ENCODE measurements at regions not wholly inside any gene's neighbourhood (a gene's known extent, or its start where the extent isn't known, plus 50 kb on each side); places are given as distances from the start of the nearest gene placed in this dataset.

DNA sequence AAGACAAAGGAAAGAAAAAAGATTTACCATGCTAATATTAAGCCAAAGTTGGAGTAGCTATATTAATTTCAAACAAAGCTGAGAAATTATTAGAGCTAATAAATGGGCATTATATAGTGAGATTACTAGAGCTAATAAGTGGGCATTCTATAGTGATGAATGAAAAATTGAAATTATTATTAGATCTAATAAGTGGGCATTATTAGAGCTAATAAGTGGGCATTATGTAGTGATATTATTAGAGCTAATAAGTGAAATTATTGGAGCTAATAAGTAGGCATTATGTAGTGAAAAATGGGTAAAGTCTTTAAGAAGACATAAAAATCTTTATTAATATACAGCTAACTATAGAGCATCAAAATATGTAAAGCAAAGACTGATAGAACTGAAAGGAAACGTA, 745.7 kb downstream of the TRIB2 start:
- H3K4me3 ChIP-seq (ENCODE audit: control insufficient read depth in 2 of 3, extremely low read depth in 1 of 3, insufficient read depth in 2 of 3, low read depth in 1 of 3, low read length in 3 of 3) = no peak overlapping the region
- no peak overlapping the region for H2AFZ ChIP-seq (ENCODE audit: control insufficient read depth, low read length)
- TF ChIP-seq, protein P1, sequence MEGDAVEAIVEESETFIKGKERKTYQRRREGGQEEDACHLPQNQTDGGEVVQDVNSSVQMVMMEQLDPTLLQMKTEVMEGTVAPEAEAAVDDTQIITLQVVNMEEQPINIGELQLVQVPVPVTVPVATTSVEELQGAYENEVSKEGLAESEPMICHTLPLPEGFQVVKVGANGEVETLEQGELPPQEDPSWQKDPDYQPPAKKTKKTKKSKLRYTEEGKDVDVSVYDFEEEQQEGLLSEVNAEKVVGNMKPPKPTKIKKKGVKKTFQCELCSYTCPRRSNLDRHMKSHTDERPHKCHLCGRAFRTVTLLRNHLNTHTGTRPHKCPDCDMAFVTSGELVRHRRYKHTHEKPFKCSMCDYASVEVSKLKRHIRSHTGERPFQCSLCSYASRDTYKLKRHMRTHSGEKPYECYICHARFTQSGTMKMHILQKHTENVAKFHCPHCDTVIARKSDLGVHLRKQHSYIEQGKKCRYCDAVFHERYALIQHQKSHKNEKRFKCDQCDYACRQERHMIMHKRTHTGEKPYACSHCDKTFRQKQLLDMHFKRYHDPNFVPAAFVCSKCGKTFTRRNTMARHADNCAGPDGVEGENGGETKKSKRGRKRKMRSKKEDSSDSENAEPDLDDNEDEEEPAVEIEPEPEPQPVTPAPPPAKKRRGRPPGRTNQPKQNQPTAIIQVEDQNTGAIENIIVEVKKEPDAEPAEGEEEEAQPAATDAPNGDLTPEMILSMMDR (optimal IDR thresholded peaks at IDR 0.05 in 1 of 3, IDR thresholded peaks at IDR 0.05 in 1 of 3, conservative IDR thresholded peaks at IDR 0.05 in 1 of 3; ENCODE audit: extremely low read depth in 1 of 3, insufficient read depth in 2 of 3, low read length in 3 of 3) = no peak
- no peak for TF ChIP-seq EZH2 (IDR thresholded peaks at IDR 0.05; ENCODE audit: low read length)
- dilution Hi-C loops (cut with MboI; ENCODE audit: extremely low pct_ligation_motif_present, low sequenced_read_pairs) = no loop called here
- no peaks in the 10 kb centered on the region for H3K27me3 ChIP-seq (ENCODE audit: control insufficient read depth, extremely low read depth, insufficient read depth, low read length)
- no peak overlapping the region for H3K4me2 ChIP-seq (ENCODE audit: control insufficient read depth, extremely low read depth, insufficient read depth, low read depth, low read length)
- no peaks in the 10 kb centered on the region for H3K9me1 ChIP-seq (ENCODE audit: control insufficient read depth, extremely low read depth, insufficient read depth, low read length)
- H3K79me2 ChIP-seq (ENCODE audit: control insufficient read depth, insufficient read depth, low read length) = no peaks in the 10 kb centered on the region
- H4K20me1 ChIP-seq (ENCODE audit: control insufficient read depth, extremely low read depth, insufficient read depth, low read length) = no peaks in the 10 kb centered on the region
- no peaks in the 10 kb centered on the region for H3K9me3 ChIP-seq (ENCODE audit: control insufficient read depth, low read depth, low read length)
- FAIRE-seq (no peak), DNase-seq (ENCODE audit: low read depth, low spot score) (no peak)
- H3K9ac ChIP-seq (ENCODE audit: control insufficient read depth, extremely low read depth, insufficient read depth, low read length) = no peak overlapping the region
- no peaks in the 10 kb centered on the region for H3K36me3 ChIP-seq (ENCODE audit: control insufficient read depth in 2 of 2, extremely low read depth in 1 of 2, insufficient read depth in 2 of 2, low read length in 2 of 2)
- H3K4me1 ChIP-seq (ENCODE audit: control insufficient read depth, extremely low read depth, insufficient read depth, low read length) = no peaks in the 10 kb centered on the region
- H3K27ac ChIP-seq (ENCODE audit: control insufficient read depth, insufficient read depth, low read length) = no peak overlapping the region

DNA sequence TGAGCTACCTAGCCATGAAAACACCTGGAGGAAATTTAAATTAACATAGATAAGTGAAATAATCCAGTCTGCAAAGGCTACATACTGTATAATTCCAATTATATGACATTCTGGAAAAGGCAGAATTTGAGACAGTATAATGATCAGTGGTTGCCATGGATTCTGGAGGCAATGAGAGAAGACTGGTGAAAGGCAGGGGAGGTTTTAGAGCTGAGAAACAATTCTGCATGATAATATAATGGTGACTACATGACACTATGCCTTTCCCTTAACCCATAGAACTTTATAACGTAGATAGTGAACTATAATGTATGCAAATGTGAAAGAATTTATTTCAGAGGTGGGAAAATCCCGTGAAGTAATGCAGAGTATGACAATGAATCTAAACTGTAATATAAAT, 749.3 kb downstream of the TRIB2 start:
- H3K27ac ChIP-seq (ENCODE audit: control insufficient read depth, insufficient read depth, low read length) = no peak overlapping the region
- no peaks in the 10 kb centered on the region for H3K9me1 ChIP-seq (ENCODE audit: control insufficient read depth, extremely low read depth, insufficient read depth, low read length)
- H2AFZ ChIP-seq (ENCODE audit: control insufficient read depth, low read length) = no peak overlapping the region
- no peak overlapping the region for H3K9ac ChIP-seq (ENCODE audit: control insufficient read depth, extremely low read depth, insufficient read depth, low read length)
- FAIRE-seq (no peak), DNase-seq (ENCODE audit: low read depth, low spot score) (no peak)
- H3K9me3 ChIP-seq (ENCODE audit: control insufficient read depth, low read depth, low read length) = no peaks in the 10 kb centered on the region
- H3K27me3 ChIP-seq (ENCODE audit: control insufficient read depth, extremely low read depth, insufficient read depth, low read length) = no peaks in the 10 kb centered on the region
- no peaks in the 10 kb centered on the region for H4K20me1 ChIP-seq (ENCODE audit: control insufficient read depth, extremely low read depth, insufficient read depth, low read length)
- H3K36me3 ChIP-seq (ENCODE audit: control insufficient read depth in 2 of 2, extremely low read depth in 1 of 2, insufficient read depth in 2 of 2, low read length in 2 of 2) = no peaks in the 10 kb centered on the region
- TF ChIP-seq, protein P1 (optimal IDR thresholded peaks at IDR 0.05 in 1 of 3, IDR thresholded peaks at IDR 0.05 in 1 of 3, conservative IDR thresholded peaks at IDR 0.05 in 1 of 3; ENCODE audit: extremely low read depth in 1 of 3, insufficient read depth in 2 of 3, low read length in 3 of 3) = no peak
- TF ChIP-seq EZH2 (IDR thresholded peaks at IDR 0.05; ENCODE audit: low read length) = no peak
- dilution Hi-C loops (cut with MboI; ENCODE audit: extremely low pct_ligation_motif_present, low sequenced_read_pairs) = no loop called here
- H3K4me3 ChIP-seq (ENCODE audit: control insufficient read depth in 2 of 3, extremely low read depth in 1 of 3, insufficient read depth in 2 of 3, low read depth in 1 of 3, low read length in 3 of 3) = no peak overlapping the region
- H3K4me2 ChIP-seq (ENCODE audit: control insufficient read depth, extremely low read depth, insufficient read depth, low read depth, low read length) = no peak overlapping the region
- H3K4me1 ChIP-seq (ENCODE audit: control insufficient read depth, extremely low read depth, insufficient read depth, low read length) = no peaks in the 10 kb centered on the region
- no peaks in the 10 kb centered on the region for H3K79me2 ChIP-seq (ENCODE audit: control insufficient read depth, insufficient read depth, low read length)
